Endothelial cell of umbilical vein (primary cell): ENCODE measurements at regions not wholly inside any gene's neighbourhood (a gene's known extent, or its start where the extent isn't known, plus 50 kb on each side); places are given as distances from the start of the nearest gene placed in this dataset.

Source experiments
- BruUV-seq: library from RNA; stranded (reverse); fragments of 400-500 nt; replicated peaks from 2 replicates; lab custom pipeline; 2021; lab: Mats Ljungman, UMichigan
- CTCF ChIA-PET: fragments of 300-600, 350-600 bp; sonication (Branson Sonifier 250); formaldehyde crosslinking; loops from one replicate; lab custom pipeline; 2021; ENCODE audit warnings: antibody characterized with exemption, inconsistent platforms; lab: Charles Lee
- POLR2A ChIA-PET: fragments of 300-600, 350-600 bp; sonication (Branson Sonifier 250); formaldehyde crosslinking; loops from one replicate; lab custom pipeline; 2021; ENCODE audit warnings: antibody characterized with exemption, inconsistent platforms; lab: Charles Lee
- DNase-seq: peaks from one replicate; pipeline ENCODE4 v3.0.0-alpha.2; 2011; ENCODE audit warnings: low read depth, low spot score
- FAIRE-seq: peaks from 2 replicates; lab custom pipeline; 2011; peaks lifted over from hg19 to GRCh38; lab: Jason Lieb, UNC
- H2AFZ ChIP-seq: 2 replicates; pipeline ENCODE4 v1.6.0; 2012; ENCODE audit warnings: low read depth, low read length, control low read depth, inconsistent platforms
- H3K27ac ChIP-seq: 2 replicates; pipeline ENCODE4 v1.5.1; 2011; ENCODE audit warnings: low read depth, mild to moderate bottlenecking, control low read depth, low read length, moderate library complexity; ENCODE audit not compliant: insufficient read depth
- H3K27me3 ChIP-seq, 2 experiments: 2 replicates each; pipeline versions ENCODE4 v1.6.0 to v1.6.1; 2011; ENCODE audit warnings: low read length in 2 of 2, mixed read lengths in 1 of 2; ENCODE audit not compliant: control insufficient read depth in 2 of 2, insufficient read depth in 2 of 2
- H3K36me3 ChIP-seq, 2 experiments: 2 replicates in 1 of 2; 3 replicates in 1 of 2; pipeline ENCODE4 v1.5.1; 2011; ENCODE audit warnings: low read length in 2 of 2, mild to moderate bottlenecking in 1 of 2, moderate library complexity in 1 of 2; ENCODE audit not compliant: control insufficient read depth in 2 of 2, insufficient read depth in 2 of 2; ENCODE audit errors: extremely low read depth in 1 of 2
- H3K4me1 ChIP-seq: 3 replicates; pipeline ENCODE4 v1.5.1; 2011; ENCODE audit warnings: mild to moderate bottlenecking, low read length; ENCODE audit not compliant: control insufficient read depth, insufficient read depth; ENCODE audit errors: extremely low read depth
- H3K4me2 ChIP-seq: 2 replicates; pipeline ENCODE4 v1.6.1; 2011; ENCODE audit warnings: low read length, control low read depth, mixed read lengths; ENCODE audit not compliant: insufficient read depth
- H3K4me3 ChIP-seq, 3 experiments: fragments of 200-600 bp in 1 of 3; sonication (generic), shearing (Covaris generic) in 1 of 3; replicated peaks in 1 of 3; 2 replicates each; pipeline ENCODE4 v1.5.1; 2011 to 2016; ENCODE audit warnings: control low read depth in 3 of 3, low read length in 3 of 3, mild to moderate bottlenecking in 2 of 3, inconsistent platforms in 1 of 3, low read depth in 1 of 3, moderate library complexity in 1 of 3; ENCODE audit not compliant: insufficient read depth in 1 of 3
- H3K79me2 ChIP-seq: 2 replicates; pipeline ENCODE4 v1.6.0; 2012; ENCODE audit warnings: low read length, inconsistent platforms; ENCODE audit not compliant: control insufficient read depth, insufficient read depth
- H3K9ac ChIP-seq: replicated peaks from 2 replicates; pipeline ENCODE3; 2011; ENCODE audit warnings: low read length, control low read depth; ENCODE audit not compliant: insufficient read depth; ENCODE audit errors: extremely low read depth
- H3K9me1 ChIP-seq: replicated peaks from 3 replicates; pipeline ENCODE4 v1.6.0; 2011; ENCODE audit warnings: mild to moderate bottlenecking, low read length; ENCODE audit not compliant: control insufficient read depth, insufficient read depth; ENCODE audit errors: extremely low read depth
- H3K9me3 ChIP-seq: replicated peaks from 2 replicates; pipeline ENCODE4 v1.5.1; 2012; ENCODE audit warnings: low read length, inconsistent platforms; ENCODE audit not compliant: control insufficient read depth, insufficient read depth
- H4K20me1 ChIP-seq: replicated peaks from 2 replicates; pipeline ENCODE3; 2011; ENCODE audit warnings: mild to moderate bottlenecking, low read length; ENCODE audit not compliant: control insufficient read depth, insufficient read depth; ENCODE audit errors: extremely low read depth
- EZH2 ChIP-seq: IDR thresholded peaks from 2 replicates; pipeline ENCODE4 v1.6.1; 2012; ENCODE audit warnings: borderline replicate concordance, low read depth, mild to moderate bottlenecking, moderate library complexity, low read length, inconsistent platforms; ENCODE audit not compliant: severe bottlenecking
- FOS ChIP-seq: IDR thresholded peaks from 2 replicates; pipeline ENCODE4 v1.6.1; 2011; ENCODE audit warnings: mild to moderate bottlenecking, low read length, moderate library complexity, borderline replicate concordance; ENCODE audit not compliant: insufficient read depth
- MYC ChIP-seq: IDR thresholded peaks from one replicate; pipeline ENCODE4 v1.6.1; 2011; ENCODE audit warnings: mild to moderate bottlenecking, low read depth, low read length
- POLR2A ChIP-seq: IDR thresholded peaks from 2 replicates; pipeline ENCODE4 v1.6.1; 2012; ENCODE audit warnings: low read depth, mild to moderate bottlenecking, control low read depth, low read length
- POLR2AphosphoS5 ChIP-seq: IDR thresholded peaks from 2 replicates; pipeline ENCODE4 v1.6.1; 2012; ENCODE audit warnings: low read depth, mild to moderate bottlenecking, control low read depth, low read length, moderate library complexity; ENCODE audit not compliant: insufficient read depth
- dilution Hi-C: fragments of 300-500 bp; cut with MboI; formaldehyde crosslinking; loops from one replicate; pipeline ENCODE4 v1.15.0; 2019; ENCODE audit warnings: low sequenced_read_pairs; ENCODE audit not compliant: extremely low pct_ligation_motif_present
- intact Hi-C: fragments of 100-400 bp; cut with micrococcal nuclease; formaldehyde crosslinking; loops from one replicate; pipeline ENCODE4 v1.10.0; 2022
- TF ChIP-seq, protein P1 (sequence below), 2 donors: IDR thresholded peaks; 1 replicate in 1 of 2; 2 replicates in 1 of 2; pipeline ENCODE4 v1.5.1; 2011; ENCODE audit warnings: low read length in 2 of 2, mild to moderate bottlenecking in 2 of 2, moderate library complexity in 2 of 2, control low read depth in 1 of 2, inconsistent platforms in 1 of 2, low read depth in 1 of 2; ENCODE audit not compliant: insufficient read depth in 1 of 2; ENCODE audit errors: extremely low read depth in 1 of 2

DNA sequence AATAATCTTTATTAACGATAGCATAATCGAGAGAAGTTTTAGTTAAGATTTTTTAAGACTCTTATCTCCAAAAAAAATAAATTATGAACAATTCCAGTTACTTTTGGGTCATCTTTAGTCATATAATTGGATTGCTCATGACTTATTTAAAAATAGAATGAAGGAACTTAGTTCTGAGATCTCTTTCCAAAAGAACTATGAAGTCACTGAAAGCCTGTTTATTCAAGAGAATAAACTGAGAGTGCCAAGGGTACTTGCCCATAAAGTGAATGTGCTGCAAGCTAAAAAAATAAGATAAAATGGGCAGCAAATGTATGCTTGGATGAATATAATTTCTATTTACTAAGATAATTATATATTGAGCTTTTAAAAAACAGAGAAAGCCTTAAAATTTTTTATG is 176.5 kb upstream of the PLSCR5 start:
- H3K4me2 ChIP-seq: no peak overlapping the region
- BruUV-seq: no TSS peak
- no peak overlapping the region for H3K9ac ChIP-seq
- H3K36me3 ChIP-seq: no peaks in the 10 kb centered on the region
- H4K20me1 ChIP-seq: no peaks in the 10 kb centered on the region
- dilution Hi-C loops (no loop called here), intact Hi-C loops (no loop called here)
- no peaks in the 10 kb centered on the region for H3K79me2 ChIP-seq
- H3K27me3 ChIP-seq: no peaks in the 10 kb centered on the region
- no peak overlapping the region for H3K4me3 ChIP-seq
- ChIA-PET POLR2A (no interaction called here), CTCF (interaction anchor here (1.1 to 1.2 kb wide), 2 partner anchors 9 to 35 kb away, joined by 3 read pairs; no protein-coding TSS in a partner anchor)
- no peak overlapping the region for H2AFZ ChIP-seq
- H3K27ac ChIP-seq: no peak overlapping the region
- TF ChIP-seq EZH2: no peak
- TF ChIP-seq, protein P1, sequence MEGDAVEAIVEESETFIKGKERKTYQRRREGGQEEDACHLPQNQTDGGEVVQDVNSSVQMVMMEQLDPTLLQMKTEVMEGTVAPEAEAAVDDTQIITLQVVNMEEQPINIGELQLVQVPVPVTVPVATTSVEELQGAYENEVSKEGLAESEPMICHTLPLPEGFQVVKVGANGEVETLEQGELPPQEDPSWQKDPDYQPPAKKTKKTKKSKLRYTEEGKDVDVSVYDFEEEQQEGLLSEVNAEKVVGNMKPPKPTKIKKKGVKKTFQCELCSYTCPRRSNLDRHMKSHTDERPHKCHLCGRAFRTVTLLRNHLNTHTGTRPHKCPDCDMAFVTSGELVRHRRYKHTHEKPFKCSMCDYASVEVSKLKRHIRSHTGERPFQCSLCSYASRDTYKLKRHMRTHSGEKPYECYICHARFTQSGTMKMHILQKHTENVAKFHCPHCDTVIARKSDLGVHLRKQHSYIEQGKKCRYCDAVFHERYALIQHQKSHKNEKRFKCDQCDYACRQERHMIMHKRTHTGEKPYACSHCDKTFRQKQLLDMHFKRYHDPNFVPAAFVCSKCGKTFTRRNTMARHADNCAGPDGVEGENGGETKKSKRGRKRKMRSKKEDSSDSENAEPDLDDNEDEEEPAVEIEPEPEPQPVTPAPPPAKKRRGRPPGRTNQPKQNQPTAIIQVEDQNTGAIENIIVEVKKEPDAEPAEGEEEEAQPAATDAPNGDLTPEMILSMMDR (IDR thresholded peaks at IDR 0.05; ENCODE audit: extremely low read depth in 1 of 2, insufficient read depth in 1 of 2, low read depth in 1 of 2, low read length in 2 of 2): no peak
- no peak for TF ChIP-seq FOS
- no peaks in the 10 kb centered on the region for H3K9me1 ChIP-seq
- DNase-seq (no peak), FAIRE-seq (no peak)
- no peaks in the 10 kb centered on the region for H3K4me1 ChIP-seq
- no peaks in the 10 kb centered on the region for H3K9me3 ChIP-seq

DNA sequence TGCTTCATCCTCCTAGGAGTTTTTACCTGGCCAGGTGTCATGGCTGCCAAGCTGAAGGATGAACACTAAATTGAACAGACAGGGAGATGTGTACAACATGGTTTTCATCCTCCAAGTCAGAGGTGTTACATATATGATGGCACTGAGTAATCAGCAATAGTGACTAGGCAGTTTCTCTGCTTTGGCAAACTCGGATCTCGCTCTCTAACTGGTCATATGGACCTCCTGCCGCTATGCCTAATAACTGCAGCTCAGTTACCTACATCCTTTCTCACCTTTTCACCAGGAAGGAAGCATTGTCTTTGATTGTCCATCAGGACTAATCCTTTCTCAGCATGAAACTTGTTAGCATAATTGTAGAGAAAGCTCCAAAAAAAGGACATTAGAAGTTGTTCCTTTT is 175.9 kb upstream of the PLSCR5 start:
- no peaks in the 10 kb centered on the region for H3K27me3 ChIP-seq
- CTCF ChIA-PET: interaction anchor here (1.2 kb wide), 1 partner anchor 8 kb away, joined by 3 read pairs; no protein-coding TSS in a partner anchor
- dilution Hi-C loops: no loop called here
- FAIRE-seq (no peak), DNase-seq (no peak)
- intact Hi-C loops: no loop called here
- H3K36me3 ChIP-seq: no peaks in the 10 kb centered on the region
- no TSS peak for BruUV-seq
- no peaks in the 10 kb centered on the region for H3K79me2 ChIP-seq
- no peak overlapping the region for H3K27ac ChIP-seq
- no peak overlapping the region for H3K4me2 ChIP-seq
- H3K9me3 ChIP-seq: no peaks in the 10 kb centered on the region
- no peaks in the 10 kb centered on the region for H4K20me1 ChIP-seq
- H3K4me1 ChIP-seq: no peaks in the 10 kb centered on the region
- no peaks in the 10 kb centered on the region for H3K9me1 ChIP-seq
- H3K4me3 ChIP-seq: no peak overlapping the region
- no peak overlapping the region for H3K9ac ChIP-seq
- POLR2A ChIA-PET: no interaction called here
- peak overlapping the region; percentile 38 for H2AFZ ChIP-seq
- TF ChIP-seq EZH2: no peak
- no peak for TF ChIP-seq POLR2A
- no peak for TF ChIP-seq POLR2AphosphoS5
- no peak for TF ChIP-seq MYC
- TF ChIP-seq, protein P1 (IDR thresholded peaks at IDR 0.05; ENCODE audit: extremely low read depth in 1 of 2, insufficient read depth in 1 of 2, low read depth in 1 of 2, low read length in 2 of 2): no peak
